Neuronal stem cell (in vitro differentiated cells): ENCODE measurements at regions not wholly inside any gene's neighbourhood (a gene's known extent, or its start where the extent isn't known, plus 50 kb on each side); places are given as distances from the start of the nearest gene placed in this dataset.

ENCODE experiments used
- DNase-seq: peaks from one replicate; pipeline ENCODE4 v3.0.0-alpha.2; 2013; ENCODE audit warnings: low spot score
- H2AFZ ChIP-seq: one replicate; pipeline ENCODE4 v1.6.1; 2013; ENCODE audit warnings: mild to moderate bottlenecking, low read length, inconsistent platforms
- H2AK5ac ChIP-seq: 2 replicates; pipeline ENCODE4 v1.6.1; 2013; ENCODE audit warnings: low read depth, mild to moderate bottlenecking, inconsistent platforms, low read length, moderate library complexity, mixed read lengths
- H2BK120ac ChIP-seq: 2 replicates; pipeline ENCODE4 v1.6.1; 2013; ENCODE audit warnings: low read depth, mild to moderate bottlenecking, inconsistent platforms, low read length, moderate library complexity, mixed read lengths
- H2BK12ac ChIP-seq: one replicate; pipeline ENCODE4 v1.6.1; 2013; ENCODE audit warnings: low read length, inconsistent platforms
- H2BK15ac ChIP-seq: 2 replicates; pipeline ENCODE4 v1.6.1; 2013; ENCODE audit warnings: mild to moderate bottlenecking, low read length, inconsistent platforms, mixed read lengths
- H2BK5ac ChIP-seq: one replicate; pipeline ENCODE4 v1.6.1; 2013; ENCODE audit warnings: inconsistent platforms, mild to moderate bottlenecking, low read length, moderate library complexity
- H3K14ac ChIP-seq: one replicate; pipeline ENCODE4 v1.6.1; 2013; ENCODE audit warnings: low read length, inconsistent platforms
- H3K18ac ChIP-seq: 2 replicates; pipeline ENCODE4 v1.6.1; 2013; ENCODE audit warnings: low read length, inconsistent platforms
- H3K23ac ChIP-seq: 2 replicates; pipeline ENCODE4 v1.6.1; 2013; ENCODE audit warnings: low read depth, mild to moderate bottlenecking, mixed read lengths, low read length, inconsistent platforms; ENCODE audit not compliant: poor library complexity
- H3K27ac ChIP-seq: replicated peaks from 3 replicates; pipeline ENCODE4 v1.5.1; 2013; ENCODE audit warnings: low read length, inconsistent platforms
- H3K27me3 ChIP-seq, 3 experiments: 2 replicates each; pipeline ENCODE4 v1.6.1; 2013; ENCODE audit warnings: low read length in 3 of 3, mild to moderate bottlenecking in 2 of 3, inconsistent platforms in 1 of 3, low read depth in 1 of 3, mixed read lengths in 1 of 3, moderate library complexity in 1 of 3; ENCODE audit not compliant: control insufficient read depth in 3 of 3, insufficient read depth in 3 of 3
- H3K36me3 ChIP-seq, 2 donors: replicated peaks in 1 of 2; 2 replicates each; pipeline ENCODE4 v1.6.1; 2013; ENCODE audit warnings: low read length in 2 of 2; ENCODE audit not compliant: control insufficient read depth in 2 of 2, insufficient read depth in 2 of 2
- H3K4ac ChIP-seq: 2 replicates; pipeline ENCODE4 v1.6.1; 2013; ENCODE audit warnings: inconsistent platforms, mild to moderate bottlenecking, low read length, moderate library complexity
- H3K4me1 ChIP-seq, 2 donors: 1 replicate in 1 of 2; 2 replicates in 1 of 2; pipeline ENCODE4 v1.6.1; 2013; ENCODE audit warnings: low read length in 2 of 2, low read depth in 1 of 2; ENCODE audit not compliant: control insufficient read depth in 2 of 2, insufficient read depth in 1 of 2
- H3K4me2 ChIP-seq: one replicate; pipeline ENCODE4 v1.6.1; 2013; ENCODE audit warnings: mild to moderate bottlenecking, low read length, inconsistent platforms; ENCODE audit not compliant: insufficient read depth, poor library complexity, severe bottlenecking
- H3K4me3 ChIP-seq, 2 donors: 2 replicates each; pipeline ENCODE4 v1.5.1; 2013; ENCODE audit warnings: low read length in 2 of 2, mild to moderate bottlenecking in 2 of 2, inconsistent platforms in 1 of 2, moderate library complexity in 1 of 2
- H3K79me1 ChIP-seq: one replicate; pipeline ENCODE4 v1.6.1; 2013; ENCODE audit warnings: low read depth, mild to moderate bottlenecking, inconsistent platforms, low read length, moderate library complexity
- H3K9ac ChIP-seq: one replicate; pipeline ENCODE4 v1.6.1; 2013; ENCODE audit warnings: mild to moderate bottlenecking, low read depth, low read length, inconsistent platforms; ENCODE audit not compliant: poor library complexity
- H3K9me3 ChIP-seq, 2 donors: replicated peaks in 1 of 2; 2 replicates each; pipeline versions ENCODE3 to v1.6.1; 2013; ENCODE audit warnings: low read length in 2 of 2, mild to moderate bottlenecking in 2 of 2, inconsistent platforms in 1 of 2, low read depth in 1 of 2, mixed read lengths in 1 of 2, moderate library complexity in 1 of 2; ENCODE audit not compliant: control insufficient read depth in 2 of 2, insufficient read depth in 1 of 2
- H4K8ac ChIP-seq: one replicate; pipeline ENCODE4 v1.6.1; 2013; ENCODE audit warnings: low read depth, mild to moderate bottlenecking, inconsistent platforms, low read length, moderate library complexity
- H4K91ac ChIP-seq: one replicate; pipeline ENCODE4 v1.6.1; 2013; ENCODE audit warnings: low read length, low read depth, mild to moderate bottlenecking, inconsistent platforms; ENCODE audit not compliant: poor library complexity
- WGBS, 2 donors: extraction: QIAGEN DNeasy Blood & Tissue Kit; methylation state at CpG; one replicate each; pipeline ENCODE4 v1.1.7; 2013; ENCODE audit warnings: missing lambda C conversion rate in 2 of 2, mixed read lengths in 1 of 2; ENCODE audit not compliant: insufficient read length in 2 of 2, insufficient replicate concordance in 1 of 2; ENCODE audit errors: extremely low coverage in 2 of 2; 5-methylcytosine and 5-hydroxymethylcytosine counted together

DNA sequence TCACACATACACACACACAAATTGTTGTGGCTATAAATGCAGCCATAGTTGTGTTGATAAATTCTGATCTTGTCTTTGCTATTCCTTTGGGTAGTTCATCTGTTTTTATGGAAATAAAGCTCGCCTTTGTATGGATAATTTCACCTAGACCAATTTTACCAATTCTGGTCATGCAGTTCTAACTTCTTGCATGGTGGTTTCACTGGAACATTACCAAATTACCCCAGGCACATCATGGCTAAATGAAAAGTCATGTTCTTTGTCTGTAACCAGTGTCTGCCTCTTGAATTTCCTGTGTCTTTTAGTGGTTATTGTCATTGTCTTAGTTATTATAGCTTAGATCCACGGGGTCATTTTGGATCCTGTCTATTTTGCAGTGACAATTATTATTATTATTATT lies 50.3 kb upstream of the TMC1 start:
- no peak overlapping the region for H2AK5ac ChIP-seq
- H4K91ac ChIP-seq: no peak overlapping the region
- peaks cover 0 to 3% of the 10 kb centered on the region in 2 donors for H3K9me3 ChIP-seq
- no peak overlapping the region for H3K9ac ChIP-seq
- H3K27ac ChIP-seq: no peak overlapping the region
- no peaks in the 10 kb centered on the region for H3K27me3 ChIP-seq
- no peak overlapping the region for H3K14ac ChIP-seq
- no peak overlapping the region for H3K4me2 ChIP-seq
- H2BK5ac ChIP-seq: no peak overlapping the region
- H3K23ac ChIP-seq: no peak overlapping the region
- H2AFZ ChIP-seq: no peak overlapping the region
- H3K79me1 ChIP-seq: no peaks in the 10 kb centered on the region
- no peak overlapping the region for H2BK15ac ChIP-seq
- H3K4me1 ChIP-seq: peaks cover 0 to 4% of the 10 kb centered on the region in 2 donors
- no CpG with 5 or more reads among the region's 2 CpGs for WGBS, 2 donors
- no peaks in the 10 kb centered on the region for H3K36me3 ChIP-seq
- no peak overlapping the region for H2BK12ac ChIP-seq
- H2BK120ac ChIP-seq: no peak overlapping the region
- no peak overlapping the region for H3K4ac ChIP-seq
- no peak for DNase-seq
- no peak overlapping the region for H3K18ac ChIP-seq
- no peak overlapping the region for H3K4me3 ChIP-seq
- H4K8ac ChIP-seq: no peak overlapping the region

DNA sequence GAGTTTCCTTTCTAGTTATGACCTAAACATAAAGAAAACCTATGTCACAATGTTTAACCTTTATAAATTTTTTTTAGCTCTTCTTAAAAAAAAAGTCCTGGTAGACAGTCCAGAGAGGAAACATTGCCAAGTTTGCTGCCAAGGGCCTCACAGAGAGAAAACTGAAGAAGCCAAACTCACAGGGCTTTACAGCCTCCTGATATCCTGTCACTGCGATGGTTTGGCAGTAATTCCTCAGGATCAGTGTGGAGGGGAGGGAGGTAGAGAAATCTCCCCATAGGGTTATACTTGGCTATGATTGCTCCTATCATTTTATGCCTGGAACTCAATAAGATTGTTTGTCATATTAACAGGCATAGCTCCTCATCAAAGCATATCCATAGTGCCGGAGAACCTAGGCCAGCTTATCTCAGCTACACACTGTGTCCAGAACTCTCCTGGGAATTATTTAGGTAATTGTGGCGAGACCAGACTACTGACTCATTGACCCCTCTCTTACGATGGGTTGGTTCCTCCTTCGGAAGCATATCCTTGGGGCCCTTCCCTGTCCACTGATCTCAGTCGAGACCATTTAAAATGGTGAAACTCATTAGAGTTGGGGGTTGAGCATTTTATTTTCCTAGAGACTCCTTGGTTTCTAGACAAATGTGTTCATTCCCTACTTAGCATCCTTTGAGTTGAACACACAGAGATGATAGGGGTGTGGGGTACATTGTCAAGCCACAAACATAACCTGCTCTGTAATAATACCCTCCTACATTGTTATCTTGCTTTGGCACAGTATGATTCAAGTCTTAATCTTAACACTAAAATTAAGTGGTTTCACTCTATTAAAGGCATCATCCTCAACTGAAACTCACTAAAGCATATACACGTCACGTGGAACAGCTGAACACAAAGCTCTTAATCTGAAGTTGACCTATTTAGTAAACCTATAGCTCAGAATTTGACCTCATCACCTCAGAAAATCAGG lies 53.4 kb upstream of the TMC1 start:
- no peak overlapping the region for H2BK120ac ChIP-seq
- no peak overlapping the region for H2BK12ac ChIP-seq
- no peak overlapping the region for H2AFZ ChIP-seq
- no peaks in the 10 kb centered on the region for H3K36me3 ChIP-seq
- no peak overlapping the region for H3K14ac ChIP-seq
- no peak overlapping the region for H3K18ac ChIP-seq
- H3K27ac ChIP-seq: no peak overlapping the region
- H3K4ac ChIP-seq: no peak overlapping the region
- H3K9ac ChIP-seq: no peak overlapping the region
- no peaks in the 10 kb centered on the region for H3K27me3 ChIP-seq
- H3K23ac ChIP-seq: no peak overlapping the region
- H4K8ac ChIP-seq: no peak overlapping the region
- peaks cover 0 to 3% of the 10 kb centered on the region in 2 donors for H3K9me3 ChIP-seq
- H3K79me1 ChIP-seq: no peaks in the 10 kb centered on the region
- H3K4me3 ChIP-seq: no peak overlapping the region
- H3K4me1 ChIP-seq: peaks cover 0 to 4% of the 10 kb centered on the region in 2 donors
- no peak overlapping the region for H3K4me2 ChIP-seq
- no peak overlapping the region for H4K91ac ChIP-seq
- no peak overlapping the region for H2BK5ac ChIP-seq
- H2AK5ac ChIP-seq: no peak overlapping the region
- WGBS, 2 donors: no CpG with 5 or more reads among the region's 8 CpGs
- H2BK15ac ChIP-seq: no peak overlapping the region
- no peak for DNase-seq

- H2BK15ac ChIP-seq: no peak overlapping the region
- H3K27me3 ChIP-seq: no peaks in the 10 kb centered on the region
- no peak overlapping the region for H3K4ac ChIP-seq
- H3K4me1 ChIP-seq: peaks cover 0 to 4% of the 10 kb centered on the region in 2 donors
- H3K9ac ChIP-seq: no peak overlapping the region
- H3K14ac ChIP-seq: no peak overlapping the region
- no peak overlapping the region for H4K91ac ChIP-seq
- H2BK120ac ChIP-seq: no peak overlapping the region
- peaks cover 0 to 3% of the 10 kb centered on the region in 2 donors for H3K9me3 ChIP-seq
- H4K8ac ChIP-seq: no peak overlapping the region
- H3K79me1 ChIP-seq: no peaks in the 10 kb centered on the region
- H3K27ac ChIP-seq: no peak overlapping the region
- H3K4me3 ChIP-seq: no peak overlapping the region
- H2BK5ac ChIP-seq: no peak overlapping the region
- DNase-seq: no peak
- H3K23ac ChIP-seq: no peak overlapping the region
- WGBS, 2 donors: no CpG with 5 or more reads among the region's 3 CpGs
- no peaks in the 10 kb centered on the region for H3K36me3 ChIP-seq
- no peak overlapping the region for H3K4me2 ChIP-seq
- no peak overlapping the region for H2AK5ac ChIP-seq
- no peak overlapping the region for H2AFZ ChIP-seq
- H2BK12ac ChIP-seq: no peak overlapping the region
- H3K18ac ChIP-seq: no peak overlapping the region
Measured at GRCh38 chr9:72465593-72465984, 55.8 kb upstream of the TMC1 start.

DNA sequence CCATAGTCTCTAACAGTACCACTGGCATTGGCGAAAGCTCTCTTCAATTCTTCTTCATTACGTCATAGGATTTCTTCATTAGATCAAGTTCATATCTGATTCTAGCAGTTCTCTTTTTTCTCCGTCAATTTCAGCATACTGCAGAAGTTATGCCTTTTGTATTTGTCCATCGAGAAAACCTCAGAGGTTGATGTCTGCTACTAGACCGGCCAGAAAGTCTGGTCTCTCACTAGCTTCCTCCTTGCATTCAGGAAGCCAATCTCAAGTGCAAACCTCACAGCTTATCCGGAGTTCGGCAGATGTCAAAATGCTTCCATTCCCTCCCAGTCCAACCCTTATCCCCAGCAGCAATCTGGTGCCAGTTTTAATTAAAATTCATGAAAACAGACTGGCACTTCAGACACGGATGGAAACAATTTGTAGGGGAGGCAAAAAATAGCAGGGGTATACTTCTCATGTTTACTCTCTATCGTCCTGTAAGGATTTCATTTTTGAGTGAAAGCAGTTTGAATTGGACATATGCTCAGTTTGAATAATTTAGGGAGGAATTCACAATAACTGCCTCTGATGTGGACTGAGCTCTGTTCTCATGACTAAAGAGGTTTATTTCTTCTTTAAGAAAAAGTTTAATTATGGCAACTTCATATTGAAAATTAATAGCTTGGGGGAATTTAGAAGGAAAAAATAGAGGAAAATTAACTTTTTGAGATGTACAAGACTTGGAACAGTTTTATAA lies 56.4 kb upstream of the TMC1 start:
- Histone ChIP-seq H3K9ac (no peak overlapping the region), H3K4me1 (peaks cover 0 to 1% of the 10 kb centered on the region in 2 donors), H2BK120ac (no peak overlapping the region), H2BK5ac (no peak overlapping the region), H4K8ac (no peak overlapping the region), H3K23ac (no peak overlapping the region), H2BK12ac (no peak overlapping the region), H3K9me3 (no peaks in the 10 kb centered on the region), H3K4me3 (no peak overlapping the region), H3K14ac (no peak overlapping the region), H3K36me3 (no peaks in the 10 kb centered on the region), H4K91ac (no peak overlapping the region), H3K4me2 (no peak overlapping the region), H3K27me3 (no peaks in the 10 kb centered on the region), H3K18ac (no peak overlapping the region), H3K4ac (no peak overlapping the region), H3K79me1 (no peaks in the 10 kb centered on the region), H2AK5ac (no peak overlapping the region), H2AFZ (no peak overlapping the region), H3K27ac (no peak overlapping the region), H2BK15ac (no peak overlapping the region)
- WGBS, 2 donors: no CpG with 5 or more reads among the region's 9 CpGs
- DNase-seq: no peak
